Endodermal cell (in vitro differentiated cells): ENCODE measurements at regions not wholly inside any gene's neighbourhood (a gene's known extent, or its start where the extent isn't known, plus 50 kb on each side); places are given as distances from the start of the nearest gene placed in this dataset.

ENCODE experiments used
- DNase-seq: peaks from one replicate; pipeline ENCODE4 v3.0.0-alpha.2; 2017
- H3K27ac ChIP-seq: 2 replicates; pipeline ENCODE4 v1.5.1; 2013; ENCODE audit warnings: mild to moderate bottlenecking, low read depth, low read length, moderate library complexity
- H3K27me3 ChIP-seq: 2 replicates; pipeline ENCODE4 v1.6.1; 2013; ENCODE audit warnings: mild to moderate bottlenecking, low read length, moderate library complexity; ENCODE audit not compliant: insufficient read depth, control insufficient read depth, poor library complexity, severe bottlenecking
- H3K36me3 ChIP-seq: 2 replicates; pipeline ENCODE4 v1.7.0; 2013; ENCODE audit warnings: mild to moderate bottlenecking, low read length, moderate library complexity; ENCODE audit not compliant: control insufficient read depth, insufficient read depth
- H3K4me1 ChIP-seq: one replicate; pipeline ENCODE4 v1.7.0; 2013; ENCODE audit warnings: low read length; ENCODE audit not compliant: control insufficient read depth, insufficient read depth
- H3K4me3 ChIP-seq: 2 replicates; pipeline ENCODE4 v1.5.1; 2013; ENCODE audit warnings: mild to moderate bottlenecking, low read length, moderate library complexity
- H3K9ac ChIP-seq: 2 replicates; pipeline ENCODE4 v1.6.1; 2013; ENCODE audit warnings: mild to moderate bottlenecking, low read length, moderate library complexity; ENCODE audit not compliant: poor library complexity, severe bottlenecking; ENCODE audit errors: extremely low read depth
- H3K9me3 ChIP-seq: 2 replicates; pipeline ENCODE4 v1.6.1; 2013; ENCODE audit warnings: mild to moderate bottlenecking, low read length, moderate library complexity; ENCODE audit not compliant: control insufficient read depth
- H3K27ac Mint-ChIP-seq: 2 replicates; pipeline ENCODE4 v1.8.0; 2020; ENCODE audit warnings: mixed read lengths
- H3K27me3 Mint-ChIP-seq: 2 replicates; pipeline ENCODE4 v1.8.0; 2021; ENCODE audit warnings: mild to moderate bottlenecking, mixed read lengths; ENCODE audit not compliant: insufficient read depth
- H3K36me3 Mint-ChIP-seq: 2 replicates; pipeline ENCODE4 v1.8.0; 2020; ENCODE audit warnings: low read depth, mixed read lengths
- H3K4me1 Mint-ChIP-seq: 2 replicates; pipeline ENCODE4 v1.8.0; 2020; ENCODE audit warnings: mixed read lengths
- H3K4me3 Mint-ChIP-seq: 2 replicates; pipeline ENCODE4 v1.8.0; 2020; ENCODE audit warnings: mild to moderate bottlenecking, moderate library complexity, mixed read lengths
- H3K9me3 Mint-ChIP-seq: 2 replicates; pipeline ENCODE4 v1.8.0; 2020; ENCODE audit warnings: mild to moderate bottlenecking, mixed read lengths
- WGBS, 2 experiments: methylation state at CpG; one replicate each; pipeline versions ENCODE4 v1.1.5 to v1.1.7; 2013; ENCODE audit warnings: missing lambda C conversion rate in 2 of 2, mixed read lengths in 1 of 2; ENCODE audit not compliant: insufficient coverage in 1 of 2, insufficient read length in 1 of 2; 5-methylcytosine and 5-hydroxymethylcytosine counted together
- TF ChIP-seq, protein P1 (sequence below): fragments of 200-600 bp; sonication (generic); conservative IDR thresholded peaks from 2 replicates; pipeline ENCODE4 v1.5.0; 2021; ENCODE audit warnings: antibody characterized with exemption, mild to moderate bottlenecking

GRCh38 chr18:55886886-55887285, 298.9 kb upstream of the TCF4 start:
- Mint-ChIP-seq H3K4me3 (no peak overlapping the region), H3K27me3 (peaks cover 2% of the 10 kb centered on the region), H3K9me3 (peaks cover 15% of the 10 kb centered on the region), H3K36me3 (no peaks in the 10 kb centered on the region), H3K4me1 (no peaks in the 10 kb centered on the region), H3K27ac (no peak overlapping the region)
- Histone ChIP-seq H3K27ac (no peak overlapping the region), H3K4me3 (no peak overlapping the region), H3K9me3 (peaks cover 15% of the 10 kb centered on the region), H3K4me1 (no peaks in the 10 kb centered on the region), H3K27me3 (no peaks in the 10 kb centered on the region), H3K36me3 (no peaks in the 10 kb centered on the region), H3K9ac (no peak overlapping the region)
- WGBS, 2 experiments = 93 to 100% methylated on average over 3 to 4 of the region's 4 CpGs
- DNase-seq = no peak
- TF ChIP-seq, protein P1, sequence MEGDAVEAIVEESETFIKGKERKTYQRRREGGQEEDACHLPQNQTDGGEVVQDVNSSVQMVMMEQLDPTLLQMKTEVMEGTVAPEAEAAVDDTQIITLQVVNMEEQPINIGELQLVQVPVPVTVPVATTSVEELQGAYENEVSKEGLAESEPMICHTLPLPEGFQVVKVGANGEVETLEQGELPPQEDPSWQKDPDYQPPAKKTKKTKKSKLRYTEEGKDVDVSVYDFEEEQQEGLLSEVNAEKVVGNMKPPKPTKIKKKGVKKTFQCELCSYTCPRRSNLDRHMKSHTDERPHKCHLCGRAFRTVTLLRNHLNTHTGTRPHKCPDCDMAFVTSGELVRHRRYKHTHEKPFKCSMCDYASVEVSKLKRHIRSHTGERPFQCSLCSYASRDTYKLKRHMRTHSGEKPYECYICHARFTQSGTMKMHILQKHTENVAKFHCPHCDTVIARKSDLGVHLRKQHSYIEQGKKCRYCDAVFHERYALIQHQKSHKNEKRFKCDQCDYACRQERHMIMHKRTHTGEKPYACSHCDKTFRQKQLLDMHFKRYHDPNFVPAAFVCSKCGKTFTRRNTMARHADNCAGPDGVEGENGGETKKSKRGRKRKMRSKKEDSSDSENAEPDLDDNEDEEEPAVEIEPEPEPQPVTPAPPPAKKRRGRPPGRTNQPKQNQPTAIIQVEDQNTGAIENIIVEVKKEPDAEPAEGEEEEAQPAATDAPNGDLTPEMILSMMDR = no peak

DNA sequence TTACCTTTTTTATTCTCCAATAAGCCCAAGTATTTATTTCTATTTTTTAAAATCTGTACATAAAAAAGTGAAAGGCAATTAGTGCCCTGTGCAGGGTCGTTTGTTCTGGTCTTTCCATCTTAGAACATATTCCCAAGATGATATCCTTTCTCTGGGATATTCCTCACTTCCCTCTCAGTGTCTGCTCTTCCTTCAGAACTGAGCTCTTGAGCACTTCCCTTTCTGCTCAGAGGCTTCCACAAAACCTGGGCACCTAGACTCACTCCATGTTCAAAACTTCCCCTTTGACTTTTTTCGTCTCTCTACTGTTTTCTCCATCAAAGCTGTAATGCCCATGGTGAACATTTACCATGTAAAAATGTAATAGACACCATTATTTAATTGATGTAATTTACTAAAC, 296.5 kb upstream of the TCF4 start:
- no peaks in the 10 kb centered on the region for H3K36me3 ChIP-seq
- H3K4me3 ChIP-seq = no peak overlapping the region
- H3K27me3 Mint-ChIP-seq = peaks cover 2% of the 10 kb centered on the region
- H3K27ac ChIP-seq = no peak overlapping the region
- no peak overlapping the region for H3K9ac ChIP-seq
- peaks cover 15% of the 10 kb centered on the region for H3K9me3 ChIP-seq
- peaks cover 12% of the 10 kb centered on the region for H3K9me3 Mint-ChIP-seq
- no peaks in the 10 kb centered on the region for H3K4me1 Mint-ChIP-seq
- TF ChIP-seq, protein P1 = no peak
- no peaks in the 10 kb centered on the region for H3K27me3 ChIP-seq
- no peaks in the 10 kb centered on the region for H3K4me1 ChIP-seq
- H3K27ac Mint-ChIP-seq = no peak overlapping the region
- DNase-seq = no peak
- H3K36me3 Mint-ChIP-seq = no peaks in the 10 kb centered on the region
- no peak overlapping the region for H3K4me3 Mint-ChIP-seq
- 82 to 100% methylated on average over 1 to 2 of the region's 2 CpGs for WGBS, 2 experiments

GRCh38 chr18:55880617-55881016, 292.6 kb upstream of the TCF4 start:
- Histone ChIP-seq H3K4me1 (peaks cover 1% of the 10 kb centered on the region), H3K9ac (no peak overlapping the region), H3K4me3 (no peak overlapping the region), H3K27ac (no peak overlapping the region), H3K36me3 (no peaks in the 10 kb centered on the region), H3K9me3 (no peaks in the 10 kb centered on the region), H3K27me3 (no peaks in the 10 kb centered on the region)
- Mint-ChIP-seq H3K4me1 (peaks cover 5% of the 10 kb centered on the region), H3K27ac (no peak overlapping the region), H3K4me3 (no peak overlapping the region), H3K36me3 (no peaks in the 10 kb centered on the region), H3K9me3 (no peaks in the 10 kb centered on the region), H3K27me3 (peaks cover 2% of the 10 kb centered on the region)
- no peak for DNase-seq
- TF ChIP-seq, protein P1 = no peak
- 87 to 92% methylated on average over 6 to 8 of the region's 8 CpGs for WGBS, 2 experiments
